ENCODE measurements at regions not wholly inside any gene's neighbourhood (a gene's known extent, or its start where the extent isn't known, plus 50 kb on each side); places are given as distances from the start of the nearest gene placed in this dataset.

GRCh38 chr6:168387426-168387825 lies 53.6 kb upstream of the SMOC2 start:
- no peak for TF ChIP-seq POLR2A (IDR thresholded peaks at IDR 0.05)
- TF ChIP-seq CTCF (IDR thresholded peaks at IDR 0.05 in 4 of 5, conservative IDR thresholded peaks at IDR 0.05 in 1 of 5): no peak

Data from gastrocnemius medialis (tissue), 4 donors.